HAP-1 (cell line): ENCODE measurements at regions not wholly inside any gene's neighbourhood (a gene's known extent, or its start where the extent isn't known, plus 50 kb on each side); places are given as distances from the start of the nearest gene placed in this dataset.

Experiments
- DNase-seq, 2 experiments: peaks; one replicate each; pipeline ENCODE4 v3.0.0-alpha.2; 2016 to 2020; ENCODE audit warnings: low spot score in 2 of 2
- H3K27me3 ChIP-seq: fragments of 250-450 bp; sonication (Bioruptor Pico); 2 replicates; pipeline ENCODE4 v1.5.1; 2020; ENCODE audit warnings: low read depth, mild to moderate bottlenecking, moderate library complexity
- H3K36me3 ChIP-seq: fragments of 250-450 bp; sonication (Bioruptor Pico); replicated peaks from 2 replicates; pipeline ENCODE4 v1.5.1; 2020; ENCODE audit warnings: mild to moderate bottlenecking
- H3K4me1 ChIP-seq: fragments of 250-450 bp; sonication (Bioruptor Pico); 2 replicates; pipeline ENCODE4 v1.5.1; 2020; ENCODE audit warnings: mild to moderate bottlenecking
- H3K4me3 ChIP-seq: fragments of 250-450 bp; sonication (Bioruptor Pico); 2 replicates; pipeline ENCODE4 v1.5.1; 2020; ENCODE audit warnings: mild to moderate bottlenecking, moderate library complexity
- H3K9me3 ChIP-seq: fragments of 250-450 bp; sonication (Bioruptor Pico); 2 replicates; pipeline ENCODE4 v1.5.1; 2020; ENCODE audit warnings: mild to moderate bottlenecking, moderate library complexity
- in situ Hi-C: fragments of 300-500 bp; cut with MboI; formaldehyde crosslinking; loops from 3 replicates; pipeline ENCODE4 v1.14.3; 2020; ENCODE audit warnings: low sequenced_read_pairs, inconsistent platforms, mixed read lengths

DNA sequence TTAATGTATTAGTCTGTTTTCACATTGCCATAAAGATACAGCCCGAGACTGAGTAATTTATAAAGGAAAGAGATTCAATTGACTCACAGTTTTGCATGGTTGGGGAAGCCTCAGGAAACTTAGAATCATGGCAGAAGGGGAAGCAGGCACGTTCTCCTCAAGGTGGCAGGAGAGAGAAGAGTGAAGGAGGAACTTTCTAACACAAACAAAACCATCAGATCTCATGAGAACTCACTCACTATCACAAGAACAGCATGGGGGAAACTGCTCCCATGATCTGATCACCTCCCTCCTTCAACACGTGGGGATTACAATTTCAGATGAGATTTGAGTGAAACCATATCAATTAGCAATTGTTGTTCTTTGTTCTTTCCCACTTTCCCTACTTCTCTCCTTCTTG, 689.0 kb upstream of the SLITRK1 start:
- Histone ChIP-seq H3K4me1 (no peaks in the 10 kb centered on the region; the same call in 1 of the 2 replicates), H3K36me3 (no peaks in the 10 kb centered on the region), H3K4me3 (no peak overlapping the region), H3K27me3 (no peaks in the 10 kb centered on the region), H3K9me3 (no peaks in the 10 kb centered on the region)
- in situ Hi-C loops, result no loop called here
- no peak for DNase-seq

DNA sequence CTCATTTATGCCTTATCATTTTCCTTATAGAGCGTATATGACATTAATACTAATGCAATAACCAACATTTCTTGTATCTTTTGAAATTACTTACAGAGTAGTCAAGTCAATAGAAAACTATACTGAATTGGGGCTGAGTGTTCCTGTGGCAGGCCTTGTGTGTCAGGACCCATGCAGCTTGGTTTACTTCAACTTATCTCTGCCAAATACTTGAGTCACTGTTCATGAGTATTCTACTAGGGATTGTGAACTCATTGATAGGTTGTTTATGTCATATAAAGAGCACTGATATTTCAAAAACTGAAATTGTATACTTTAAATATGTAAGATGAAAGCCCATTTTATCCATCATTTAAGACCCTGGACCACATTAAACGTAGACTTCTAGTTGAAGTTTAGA, 688.6 kb upstream of the SLITRK1 start:
- H3K9me3 ChIP-seq, result no peaks in the 10 kb centered on the region
- in situ Hi-C loops, result no loop called here
- no peak overlapping the region for H3K4me3 ChIP-seq
- no peaks in the 10 kb centered on the region for H3K4me1 ChIP-seq
- H3K36me3 ChIP-seq, result no peaks in the 10 kb centered on the region
- DNase-seq, result no peak
- H3K27me3 ChIP-seq, result no peaks in the 10 kb centered on the region

DNA sequence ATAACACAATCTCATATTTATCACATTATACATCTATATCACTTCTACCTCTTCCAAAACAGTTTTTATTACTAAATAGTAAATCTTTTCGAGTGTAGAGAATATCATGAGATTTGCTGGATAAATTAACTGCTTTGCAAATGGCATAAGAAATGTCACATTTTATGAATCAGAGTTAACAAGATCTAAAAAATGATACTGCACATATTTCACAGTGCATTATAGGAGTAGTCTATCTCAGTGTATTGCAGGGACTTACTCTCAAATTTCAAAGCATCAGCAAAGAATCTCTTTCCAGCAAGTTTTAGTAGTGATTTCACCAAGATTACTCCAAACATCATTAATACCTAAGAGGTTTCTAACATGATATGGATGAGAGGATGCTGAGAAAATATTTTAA, 687.1 kb upstream of the SLITRK1 start:
- H3K36me3 ChIP-seq, result no peaks in the 10 kb centered on the region
- no peaks in the 10 kb centered on the region for H3K4me1 ChIP-seq
- in situ Hi-C loops, result no loop called here

DNA sequence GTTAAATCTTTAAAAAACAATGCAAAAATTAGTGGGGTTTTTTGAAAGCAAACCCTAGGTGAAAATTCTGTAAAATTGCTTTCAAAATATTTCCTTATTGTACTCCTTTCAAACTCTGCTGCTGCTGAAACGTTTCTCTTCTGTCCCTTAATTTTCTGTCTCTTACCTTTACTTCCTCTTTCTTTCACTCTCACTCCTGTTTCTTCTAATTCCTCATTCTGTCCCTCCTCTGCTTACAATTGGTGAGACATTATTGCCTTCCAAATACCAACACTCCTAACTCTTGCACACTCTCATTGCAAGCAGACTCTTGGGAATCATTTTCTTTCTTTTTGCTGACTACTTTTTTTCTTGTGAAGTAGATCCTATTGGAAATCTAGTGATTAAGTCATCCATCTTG, 685.6 kb upstream of the SLITRK1 start:
- H3K9me3 ChIP-seq, result no peaks in the 10 kb centered on the region
- H3K4me3 ChIP-seq, result no peak overlapping the region
- in situ Hi-C loops, result no loop called here
- H3K4me1 ChIP-seq, result no peaks in the 10 kb centered on the region
- DNase-seq, result no peak
- no peaks in the 10 kb centered on the region for H3K36me3 ChIP-seq
- no peaks in the 10 kb centered on the region for H3K27me3 ChIP-seq

More for the DNA sequence above, 687.1 kb upstream of the SLITRK1 start:
- Histone ChIP-seq H3K9me3 (no peaks in the 10 kb centered on the region), H3K4me3 (no peak overlapping the region), H3K27me3 (no peaks in the 10 kb centered on the region)
- no peak for DNase-seq

DNA sequence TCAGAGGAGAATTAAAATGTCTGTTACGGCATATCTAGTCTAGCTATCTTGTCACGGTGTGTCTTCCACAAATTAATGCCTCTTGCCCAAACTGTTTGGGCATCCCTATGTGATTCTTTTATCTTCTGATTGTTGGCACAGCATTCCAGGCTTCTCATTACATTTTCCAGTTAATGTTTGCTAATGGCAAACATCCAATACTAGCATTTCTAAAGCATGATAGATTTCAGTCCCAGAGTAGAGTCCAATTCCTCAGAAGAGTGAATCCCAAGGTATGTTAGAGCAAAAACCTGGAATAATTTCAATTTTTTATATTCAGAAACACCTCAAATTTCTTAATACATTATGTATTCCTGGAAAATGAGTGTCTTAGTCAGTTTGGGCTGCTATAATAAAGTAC, 684.5 kb upstream of the SLITRK1 start:
- H3K36me3 ChIP-seq, result no peaks in the 10 kb centered on the region
- no peaks in the 10 kb centered on the region for H3K4me1 ChIP-seq
- no peak overlapping the region for H3K4me3 ChIP-seq
- in situ Hi-C loops, result no loop called here
- no peaks in the 10 kb centered on the region for H3K9me3 ChIP-seq
- H3K27me3 ChIP-seq, result no peaks in the 10 kb centered on the region
- no peak for DNase-seq

DNA sequence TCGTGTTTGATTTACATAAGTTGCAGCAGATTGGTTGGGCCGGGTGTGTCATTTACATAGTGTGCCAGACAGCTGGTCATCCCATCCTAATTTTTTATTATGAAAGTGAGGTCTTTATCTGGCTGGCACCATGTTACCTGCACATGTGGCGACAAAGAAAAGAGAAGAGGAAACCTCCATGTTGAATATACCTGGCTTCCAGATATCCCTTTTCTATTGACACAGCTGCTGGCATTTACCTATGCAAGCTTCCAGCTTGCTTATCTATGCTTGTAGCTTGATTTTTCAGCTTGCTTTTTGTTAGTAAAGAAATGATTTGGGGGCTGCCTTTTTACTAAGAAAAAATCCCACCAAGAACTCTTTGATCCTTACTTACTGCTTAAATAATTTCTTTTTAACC, 681.3 kb upstream of the SLITRK1 start:
- Histone ChIP-seq H3K4me1 (no peaks in the 10 kb centered on the region), H3K9me3 (no peaks in the 10 kb centered on the region), H3K4me3 (no peak overlapping the region), H3K36me3 (no peaks in the 10 kb centered on the region), H3K27me3 (no peaks in the 10 kb centered on the region)
- no peak for DNase-seq
- in situ Hi-C loops, result no loop called here

DNA sequence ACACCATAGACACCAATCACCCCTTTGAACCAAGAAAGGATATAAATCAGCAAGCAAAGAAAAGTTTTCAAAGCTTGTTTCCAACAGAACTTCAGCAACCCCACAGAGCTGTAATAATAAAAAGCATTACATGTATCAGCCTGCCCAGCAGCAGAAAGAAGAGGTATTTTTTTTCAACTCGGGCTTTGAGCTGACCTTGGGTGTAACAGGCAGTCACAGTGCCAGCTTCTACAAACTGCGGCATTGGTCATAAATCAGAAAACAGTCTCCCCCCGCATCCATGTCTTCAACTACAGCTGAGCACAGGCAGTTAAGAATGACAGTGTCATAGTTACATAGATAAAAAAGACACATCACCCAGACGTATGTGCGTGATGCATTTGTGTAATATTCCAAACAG, 671.0 kb upstream of the SLITRK1 start:
- H3K9me3 ChIP-seq, result no peaks in the 10 kb centered on the region

DNA sequence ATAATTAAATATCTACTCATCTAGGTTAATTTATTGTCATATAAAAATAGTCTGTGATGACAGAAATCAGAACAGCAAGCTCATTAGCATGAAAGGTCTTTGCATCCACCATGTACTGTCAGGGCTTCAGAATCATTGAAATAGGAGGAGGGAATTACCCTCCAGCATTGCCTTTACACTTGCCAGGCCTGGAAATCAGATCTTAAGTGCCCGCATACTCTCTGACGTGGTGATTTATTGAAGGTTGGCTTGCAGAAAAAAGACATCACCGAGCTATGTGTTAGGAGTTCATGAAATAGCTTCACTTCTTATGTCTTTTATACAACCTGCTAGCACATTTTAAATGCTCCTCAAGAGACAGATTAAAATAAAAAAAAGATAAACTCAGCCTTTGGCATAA, 661.7 kb upstream of the SLITRK1 start:
- Histone ChIP-seq H3K36me3 (no peaks in the 10 kb centered on the region), H3K4me3 (no peak overlapping the region), H3K4me1 (no peaks in the 10 kb centered on the region), H3K9me3 (no peaks in the 10 kb centered on the region), H3K27me3 (no peaks in the 10 kb centered on the region)
- in situ Hi-C loops, result no loop called here
- DNase-seq, result no peak

More for the DNA sequence above, 671.0 kb upstream of the SLITRK1 start:
- DNase-seq, result no peak
- Histone ChIP-seq H3K4me1 (no peaks in the 10 kb centered on the region), H3K27me3 (no peaks in the 10 kb centered on the region), H3K36me3 (no peaks in the 10 kb centered on the region), H3K4me3 (no peak overlapping the region)
- in situ Hi-C loops, result no loop called here

DNA sequence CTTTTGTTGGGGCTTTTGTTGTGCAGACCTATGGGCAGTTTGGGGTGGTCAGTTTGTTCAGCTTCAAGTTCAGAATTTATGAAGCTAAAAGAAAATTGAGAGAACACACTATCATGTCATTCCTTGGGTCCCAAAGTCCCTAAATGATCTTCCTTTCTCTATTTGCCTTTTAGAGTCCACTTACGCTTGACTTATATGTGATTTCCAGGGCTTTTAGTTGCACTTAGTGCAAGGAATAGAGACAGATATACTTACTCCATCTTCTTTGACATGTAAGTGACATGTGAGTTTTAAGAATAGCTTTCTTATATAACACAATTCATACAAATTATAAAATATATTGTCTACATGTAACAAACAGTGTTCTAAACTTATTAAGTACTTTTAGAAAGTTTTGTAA, 660.1 kb upstream of the SLITRK1 start:
- no peaks in the 10 kb centered on the region for H3K4me1 ChIP-seq
- H3K36me3 ChIP-seq, result no peaks in the 10 kb centered on the region
- in situ Hi-C loops, result no loop called here
- H3K9me3 ChIP-seq, result no peaks in the 10 kb centered on the region
- H3K27me3 ChIP-seq, result no peaks in the 10 kb centered on the region
- DNase-seq, result no peak
- no peak overlapping the region for H3K4me3 ChIP-seq

DNA sequence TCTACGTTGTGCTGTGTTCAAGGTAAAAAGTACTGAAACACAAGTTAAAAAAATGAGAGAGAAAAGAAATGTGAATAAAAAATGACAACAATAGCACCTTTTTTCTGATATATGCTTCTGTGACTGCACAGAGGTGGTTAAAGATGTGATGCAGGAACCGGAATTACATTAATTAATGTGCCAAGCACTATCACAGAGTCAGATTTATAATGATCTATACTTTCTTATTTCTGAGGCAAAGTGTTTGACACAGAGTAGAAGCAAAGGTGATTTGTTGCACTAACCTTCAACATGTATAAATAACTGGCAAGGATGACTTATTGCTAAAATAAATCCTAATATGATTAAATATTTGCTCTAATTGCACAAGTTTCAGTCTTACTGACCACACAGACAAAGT, 654.6 kb upstream of the SLITRK1 start:
- DNase-seq, result no peak
- H3K4me1 ChIP-seq, result no peaks in the 10 kb centered on the region
- no peaks in the 10 kb centered on the region for H3K9me3 ChIP-seq
- no peaks in the 10 kb centered on the region for H3K36me3 ChIP-seq
- in situ Hi-C loops, result no loop called here
- no peak overlapping the region for H3K4me3 ChIP-seq
- no peaks in the 10 kb centered on the region for H3K27me3 ChIP-seq

DNA sequence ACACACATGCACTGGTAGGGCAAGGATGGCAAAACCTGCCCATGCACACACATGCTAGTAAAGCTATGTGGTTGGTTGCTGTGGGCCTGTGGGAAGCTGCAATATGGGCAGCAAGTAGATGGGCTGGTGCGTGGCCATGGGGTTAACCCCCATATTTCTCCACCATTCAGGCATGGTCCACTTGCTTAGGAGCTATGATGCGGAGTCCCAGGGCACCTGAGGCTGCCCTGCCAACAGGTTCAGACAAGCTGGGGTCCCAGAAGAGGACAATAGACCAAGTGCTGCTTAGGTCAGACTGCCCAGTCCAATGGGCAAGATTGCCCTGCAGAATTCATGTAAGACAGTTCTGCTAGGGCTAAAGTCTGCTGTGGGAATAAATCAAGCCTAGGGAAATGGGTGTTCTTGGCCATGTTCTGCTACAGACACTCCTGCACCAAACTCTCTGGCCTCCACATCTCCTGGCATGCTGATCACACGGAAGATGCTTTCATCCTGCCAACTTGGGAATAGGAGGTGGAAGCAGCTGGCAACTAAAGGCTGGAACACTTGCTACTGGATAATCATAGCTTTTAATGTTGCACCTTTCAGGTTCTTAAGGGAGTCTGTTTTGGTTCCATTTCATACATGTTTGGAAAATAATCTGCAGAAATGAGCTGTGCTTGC, 646.3 kb upstream of the SLITRK1 start:
- Histone ChIP-seq H3K9me3 (no peaks in the 10 kb centered on the region), H3K4me1 (no peaks in the 10 kb centered on the region), H3K36me3 (no peaks in the 10 kb centered on the region), H3K27me3 (no peaks in the 10 kb centered on the region), H3K4me3 (no peak overlapping the region)
- DNase-seq, result no peak
- in situ Hi-C loops, result no loop called here

DNA sequence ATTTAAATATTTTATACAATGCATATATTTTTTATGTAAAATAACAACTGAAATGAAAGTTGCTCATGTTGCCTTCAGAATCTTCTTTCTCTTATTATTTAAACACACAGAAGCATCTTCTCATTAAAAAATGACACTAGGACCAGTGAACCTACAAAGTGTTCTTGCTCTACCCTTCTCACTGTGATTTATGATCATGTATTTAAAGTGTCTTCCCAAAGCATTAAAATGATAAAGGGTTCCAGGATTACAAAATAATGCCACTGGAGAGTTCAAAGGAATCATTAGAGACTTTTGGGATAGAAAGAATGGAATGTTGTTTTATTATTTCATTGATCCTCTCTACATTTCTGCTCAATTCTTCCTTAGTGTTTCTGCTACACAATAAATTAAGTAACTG, 643.6 kb upstream of the SLITRK1 start:
- Histone ChIP-seq H3K4me1 (no peaks in the 10 kb centered on the region), H3K4me3 (no peak overlapping the region), H3K36me3 (no peaks in the 10 kb centered on the region), H3K9me3 (no peaks in the 10 kb centered on the region), H3K27me3 (no peaks in the 10 kb centered on the region)
- in situ Hi-C loops, result no loop called here
- DNase-seq, result peak in 1 of 2 experiments; percentile 26

DNA sequence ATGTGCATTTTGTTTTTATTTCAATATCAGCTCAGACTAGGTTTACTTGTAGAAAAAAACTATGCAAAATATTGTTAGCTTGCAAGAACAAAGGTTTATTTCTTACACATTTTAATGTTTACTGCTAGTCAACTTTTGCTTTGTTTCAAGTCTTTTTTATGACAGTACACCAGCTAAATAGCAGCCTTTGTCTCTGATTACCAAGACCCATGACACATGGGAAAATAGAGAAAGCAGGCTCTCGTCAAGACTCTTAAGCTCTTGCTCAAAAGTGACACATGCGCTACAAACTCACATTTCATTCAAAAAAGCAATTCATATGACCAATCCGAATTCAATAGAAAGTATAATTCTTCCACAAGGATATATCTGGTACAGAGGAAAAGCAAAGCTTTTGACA, 642.3 kb upstream of the SLITRK1 start:
- no peaks in the 10 kb centered on the region for H3K36me3 ChIP-seq

DNA sequence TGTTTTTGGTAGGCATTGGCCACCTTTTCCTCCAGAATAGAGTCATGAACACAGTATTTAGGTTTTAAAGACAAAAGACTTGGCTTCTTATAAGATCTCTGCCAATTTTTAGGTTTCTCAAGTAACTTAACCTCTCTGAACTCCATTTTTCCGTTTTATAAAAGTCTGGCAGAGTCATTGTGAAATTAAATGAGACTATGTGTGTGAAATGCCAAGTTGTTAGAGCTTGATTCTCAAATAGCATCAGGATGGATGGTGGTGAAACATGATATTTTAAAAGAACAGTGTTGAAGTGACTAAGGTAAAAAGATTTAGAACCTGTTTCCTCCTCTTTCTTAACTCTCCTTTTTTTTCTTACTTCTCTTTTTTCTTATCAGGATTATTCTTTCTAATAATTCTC, 617.7 kb upstream of the SLITRK1 start:
- no peaks in the 10 kb centered on the region for H3K36me3 ChIP-seq
- H3K4me1 ChIP-seq, result no peaks in the 10 kb centered on the region
- in situ Hi-C loops, result no loop called here
- no peaks in the 10 kb centered on the region for H3K9me3 ChIP-seq
- H3K4me3 ChIP-seq, result no peak overlapping the region
- H3K27me3 ChIP-seq, result no peaks in the 10 kb centered on the region
- DNase-seq, result no peak

More for the DNA sequence above, 642.3 kb upstream of the SLITRK1 start:
- DNase-seq, result no peak
- H3K27me3 ChIP-seq, result no peaks in the 10 kb centered on the region
- in situ Hi-C loops, result no loop called here
- no peaks in the 10 kb centered on the region for H3K9me3 ChIP-seq
- no peak overlapping the region for H3K4me3 ChIP-seq
- H3K4me1 ChIP-seq, result no peaks in the 10 kb centered on the region

DNA sequence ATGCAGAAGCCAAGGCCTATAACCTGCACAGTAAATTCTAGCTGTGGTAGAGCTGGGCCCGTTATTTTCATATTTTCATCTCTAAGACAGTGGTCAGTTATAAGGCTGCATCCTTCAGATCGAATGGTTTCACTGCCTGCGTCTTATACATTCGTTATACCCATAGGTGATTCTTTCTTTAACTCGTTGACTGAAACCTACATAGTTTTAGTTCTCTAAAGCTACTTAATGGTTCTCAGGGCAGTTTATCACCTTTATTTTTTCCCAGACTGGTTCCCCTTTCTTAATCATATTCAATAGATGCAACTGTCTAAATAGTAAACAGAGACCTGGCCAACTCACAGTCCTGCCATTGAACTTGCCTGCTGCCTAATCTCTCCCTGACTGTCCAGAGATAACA, 615.3 kb upstream of the SLITRK1 start:
- DNase-seq, result no peak
- in situ Hi-C loops, result no loop called here
- H3K36me3 ChIP-seq, result no peaks in the 10 kb centered on the region
- H3K27me3 ChIP-seq, result no peaks in the 10 kb centered on the region
- H3K9me3 ChIP-seq, result no peaks in the 10 kb centered on the region
- no peaks in the 10 kb centered on the region for H3K4me1 ChIP-seq
- no peak overlapping the region for H3K4me3 ChIP-seq
